Activated T-cell treated with anti-CD3 and anti-CD28 coated beads, Interleukin-2, amount 50 U/mL, for 72 hours (primary cell): ENCODE measurements at regions not wholly inside any gene's neighbourhood (a gene's known extent, or its start where the extent isn't known, plus 50 kb on each side); places are given as distances from the start of the nearest gene placed in this dataset.

ENCODE experiments used
- ATAC-seq, 2 donors: fragments of 150-1000 bp; cut with Tn5 transposase; replicated peaks in 1 of 2; 2 replicates each; pipeline ENCODE4 v1.10.0; 2021; ENCODE audit warnings: moderate library complexity in 2 of 2, mild to moderate bottlenecking in 1 of 2
- DNase-seq, 2 donors: peaks; one replicate each; pipeline ENCODE4 v3.0.0; 2021 to 2022; ENCODE audit warnings: mixed read lengths in 1 of 2
- H3K27ac Mint-ChIP-seq: one replicate; pipeline ENCODE4 v1.8.0; 2022; ENCODE audit warnings: mild to moderate bottlenecking, moderate library complexity, mixed read lengths
- H3K27me3 Mint-ChIP-seq: one replicate; pipeline ENCODE4 v1.8.0; 2022; ENCODE audit warnings: low read depth, mixed read lengths
- H3K36me3 Mint-ChIP-seq, 2 donors: one replicate each; pipeline ENCODE4 v1.8.0; 2022; ENCODE audit warnings: mixed read lengths in 2 of 2, mild to moderate bottlenecking in 1 of 2; ENCODE audit not compliant: insufficient read depth in 2 of 2
- H3K4me1 Mint-ChIP-seq: one replicate; pipeline ENCODE4 v1.8.0; 2022; ENCODE audit warnings: low read depth, mixed read lengths
- H3K4me3 Mint-ChIP-seq, 2 donors: one replicate each; pipeline ENCODE4 v1.8.0; 2022; ENCODE audit warnings: mild to moderate bottlenecking in 2 of 2, mixed read lengths in 2 of 2, moderate library complexity in 2 of 2
- H3K9me3 Mint-ChIP-seq, 2 donors: one replicate each; pipeline ENCODE4 v1.8.0; 2022; ENCODE audit warnings: mixed read lengths in 2 of 2

GRCh38 chr7:54701982-54702381 is 57.0 kb downstream of the SEC61G start:
- no peaks in the 10 kb centered on the region for H3K9me3 Mint-ChIP-seq
- ATAC-seq (no peak), DNase-seq (no peak)
- H3K27ac Mint-ChIP-seq, result no peak overlapping the region
- no peaks in the 10 kb centered on the region for H3K4me1 Mint-ChIP-seq
- H3K4me3 Mint-ChIP-seq, result no peak overlapping the region
- H3K36me3 Mint-ChIP-seq, result no peaks in the 10 kb centered on the region
- H3K27me3 Mint-ChIP-seq, result no peaks in the 10 kb centered on the region

GRCh38 chr7:54699715-54700114 is 59.3 kb downstream of the SEC61G start:
- DNase-seq, result no peak
- no peak overlapping the region for H3K27ac Mint-ChIP-seq
- H3K36me3 Mint-ChIP-seq, result no peaks in the 10 kb centered on the region
- H3K4me1 Mint-ChIP-seq, result no peaks in the 10 kb centered on the region
- no peaks in the 10 kb centered on the region for H3K9me3 Mint-ChIP-seq
- ATAC-seq, result no peak
- H3K4me3 Mint-ChIP-seq, result no peak overlapping the region
- no peaks in the 10 kb centered on the region for H3K27me3 Mint-ChIP-seq

GRCh38 chr7:54697659-54698186 is 61.3 kb downstream of the SEC61G start:
- Mint-ChIP-seq H3K27ac (no peak overlapping the region), H3K27me3 (no peaks in the 10 kb centered on the region), H3K9me3 (no peaks in the 10 kb centered on the region), H3K36me3 (no peaks in the 10 kb centered on the region), H3K4me1 (no peaks in the 10 kb centered on the region), H3K4me3 (no peak overlapping the region)
- ATAC-seq (no peak), DNase-seq (no peak)

- no peaks in the 10 kb centered on the region for H3K9me3 Mint-ChIP-seq
Measured at GRCh38 chr7:54690892-54691291, 68.1 kb downstream of the SEC61G start.

GRCh38 chr7:54690050-54690443 is 69.0 kb downstream of the SEC61G start:
- Mint-ChIP-seq H3K4me1 (no peaks in the 10 kb centered on the region), H3K9me3 (peaks cover 0 to under 1% of the 10 kb centered on the region in 2 donors), H3K27me3 (no peaks in the 10 kb centered on the region), H3K4me3 (no peak overlapping the region), H3K36me3 (no peaks in the 10 kb centered on the region), H3K27ac (no peak overlapping the region)
- DNase-seq, result no peak
- ATAC-seq, result no peak

More at GRCh38 chr7:54690892-54691291, 68.1 kb downstream of the SEC61G start:
- Mint-ChIP-seq H3K4me3 (no peak overlapping the region), H3K27me3 (no peaks in the 10 kb centered on the region), H3K36me3 (no peaks in the 10 kb centered on the region), H3K4me1 (no peaks in the 10 kb centered on the region), H3K27ac (no peak overlapping the region)
- ATAC-seq, result no peak
- DNase-seq, result no peak

GRCh38 chr7:54689394-54690049 is 69.5 kb downstream of the SEC61G start:
- H3K4me1 Mint-ChIP-seq, result no peaks in the 10 kb centered on the region
- ATAC-seq (no peak), DNase-seq (no peak)
- H3K27me3 Mint-ChIP-seq, result no peaks in the 10 kb centered on the region
- no peak overlapping the region for H3K4me3 Mint-ChIP-seq
- peaks cover 3 to 6% of the 10 kb centered on the region in 2 donors for H3K9me3 Mint-ChIP-seq
- H3K36me3 Mint-ChIP-seq, result no peaks in the 10 kb centered on the region
- no peak overlapping the region for H3K27ac Mint-ChIP-seq

- Mint-ChIP-seq H3K4me1 (no peaks in the 10 kb centered on the region), H3K36me3 (no peaks in the 10 kb centered on the region), H3K27me3 (no peaks in the 10 kb centered on the region), H3K4me3 (no peak overlapping the region), H3K27ac (no peak overlapping the region), H3K9me3 (peaks cover 3 to 8% of the 10 kb centered on the region in 2 donors)
- no peak for ATAC-seq
- no peak for DNase-seq
Measured at GRCh38 chr7:54687462-54688212, 71.4 kb downstream of the SEC61G start.

GRCh38 chr7:54680377-54681005 is 78.5 kb downstream of the SEC61G start:
- no peak overlapping the region for H3K4me3 Mint-ChIP-seq
- ATAC-seq, result no peak
- H3K4me1 Mint-ChIP-seq, result no peaks in the 10 kb centered on the region
- no peaks in the 10 kb centered on the region for H3K36me3 Mint-ChIP-seq
- no peaks in the 10 kb centered on the region for H3K27me3 Mint-ChIP-seq
- H3K9me3 Mint-ChIP-seq, result peaks cover 3 to 8% of the 10 kb centered on the region in 2 donors
- no peak for DNase-seq
- no peak overlapping the region for H3K27ac Mint-ChIP-seq

GRCh38 chr7:54679490-54679817 is 79.6 kb downstream of the SEC61G start:
- H3K4me1 Mint-ChIP-seq, result no peaks in the 10 kb centered on the region
- H3K27me3 Mint-ChIP-seq, result no peaks in the 10 kb centered on the region
- ATAC-seq (no peak), DNase-seq (no peak)
- H3K36me3 Mint-ChIP-seq, result no peaks in the 10 kb centered on the region
- no peak overlapping the region for H3K27ac Mint-ChIP-seq
- H3K4me3 Mint-ChIP-seq, result no peak overlapping the region
- peaks cover 0 to 1% of the 10 kb centered on the region in 2 donors for H3K9me3 Mint-ChIP-seq

GRCh38 chr7:54678763-54679489 is 80.1 kb downstream of the SEC61G start:
- DNase-seq (no peak), ATAC-seq (no peak)
- Mint-ChIP-seq H3K4me3 (no peak overlapping the region), H3K27me3 (no peaks in the 10 kb centered on the region), H3K36me3 (no peaks in the 10 kb centered on the region), H3K4me1 (no peaks in the 10 kb centered on the region), H3K9me3 (no peaks in the 10 kb centered on the region), H3K27ac (no peak overlapping the region)

- DNase-seq, result no peak
- H3K36me3 Mint-ChIP-seq, result no peaks in the 10 kb centered on the region
- no peak overlapping the region for H3K4me3 Mint-ChIP-seq
- no peaks in the 10 kb centered on the region for H3K27me3 Mint-ChIP-seq
- no peak for ATAC-seq
- no peaks in the 10 kb centered on the region for H3K4me1 Mint-ChIP-seq
- H3K9me3 Mint-ChIP-seq, result no peaks in the 10 kb centered on the region
- H3K27ac Mint-ChIP-seq, result no peak overlapping the region
Measured at GRCh38 chr7:54674891-54675290, 84.1 kb downstream of the SEC61G start.

GRCh38 chr7:54672519-54672918 is 86.5 kb downstream of the SEC61G start:
- no peaks in the 10 kb centered on the region for H3K9me3 Mint-ChIP-seq

More at GRCh38 chr7:54672519-54672918, 86.5 kb downstream of the SEC61G start:
- Mint-ChIP-seq H3K27ac (no peak overlapping the region), H3K4me1 (no peaks in the 10 kb centered on the region), H3K4me3 (no peak overlapping the region), H3K36me3 (no peaks in the 10 kb centered on the region), H3K27me3 (no peaks in the 10 kb centered on the region)
- ATAC-seq, result no peak
- DNase-seq, result no peak
